ENCODE measurements at regions not wholly inside any gene's neighbourhood (a gene's known extent, or its start where the extent isn't known, plus 50 kb on each side); places are given as distances from the start of the nearest gene placed in this dataset.
A peak's percentile ranks its signal among the peaks of the same experiment; 100 is the strongest.
"Not testable (repeated sequence)": the region's sequence is repeated elsewhere in the genome, so short reads cannot be mapped to it uniquely, and the experiment has no call there.

- DNase-seq, result no peak
Observed at GRCh38 chr9:120338340-120338739, 241.6 kb downstream of the CDK5RAP2 start.

- no peak for DNase-seq
Observed at GRCh38 chr9:120337131-120337530, 242.8 kb downstream of the CDK5RAP2 start.

- DNase-seq, result no peak
Observed at GRCh38 chr9:120336753-120337090, 243.2 kb downstream of the CDK5RAP2 start.

GRCh38 chr9:120336021-120336752 lies 243.8 kb downstream of the CDK5RAP2 start:
- DNase-seq, result peak; percentile 29 to 68

GRCh38 chr9:120331913-120332312 lies 248.1 kb downstream of the CDK5RAP2 start:
- no peak for DNase-seq

- DNase-seq, result no peak
Observed at GRCh38 chr9:120330031-120330430, 249.9 kb downstream of the CDK5RAP2 start.

GRCh38 chr9:120327322-120327721 lies 252.6 kb downstream of the CDK5RAP2 start:
- no peak for DNase-seq

- DNase-seq, result no peak
Observed at GRCh38 chr9:120326049-120326693, 253.8 kb downstream of the CDK5RAP2 start.

GRCh38 chr9:120324996-120325642 lies 254.8 kb downstream of the CDK5RAP2 start:
- peak; percentile 35 to 58 for DNase-seq

- no peak for DNase-seq
Observed at GRCh38 chr9:120324461-120324860, 255.5 kb downstream of the CDK5RAP2 start.

- no peak for DNase-seq
Observed at GRCh38 chr9:120323125-120323524, 256.8 kb downstream of the CDK5RAP2 start.

- no peak for DNase-seq
Observed at GRCh38 chr9:120319452-120319851, 260.5 kb downstream of the CDK5RAP2 start.

GRCh38 chr9:120315154-120315553 lies 264.8 kb downstream of the CDK5RAP2 start:
- DNase-seq, result no peak

- DNase-seq, result no peak
Observed at GRCh38 chr9:120312031-120312430, 267.9 kb downstream of the CDK5RAP2 start.

- DNase-seq, result peak in 1 of 2 experiments; percentile 16
Observed at GRCh38 chr9:120310035-120310434, 269.9 kb downstream of the CDK5RAP2 start.

- DNase-seq, result peak; percentile 74 to 87
Observed at GRCh38 chr9:120308495-120308894, 271.5 kb downstream of the CDK5RAP2 start.

GRCh38 chr9:120307599-120307998 lies 272.4 kb downstream of the CDK5RAP2 start:
- DNase-seq, result no peak

GRCh38 chr9:120306561-120306960 lies 273.4 kb downstream of the CDK5RAP2 start:
- no peak for DNase-seq

- no peak for DNase-seq
Observed at GRCh38 chr9:120306088-120306487, 273.9 kb downstream of the CDK5RAP2 start.

GRCh38 chr9:120304896-120305295 lies 275.1 kb downstream of the CDK5RAP2 start:
- DNase-seq, result not testable (repeated sequence)

- no peak for DNase-seq
Observed at GRCh38 chr9:120303519-120303918, 276.4 kb downstream of the CDK5RAP2 start.

- DNase-seq, result peak in 1 of 2 experiments; percentile 13
Observed at GRCh38 chr9:120299785-120300184, 280.2 kb downstream of the CDK5RAP2 start.

- no peak for DNase-seq
Observed at GRCh38 chr9:120294003-120294402, 286.0 kb downstream of the CDK5RAP2 start.

- DNase-seq, result no peak
Observed at GRCh38 chr9:120292606-120293005, 287.4 kb downstream of the CDK5RAP2 start.

Data from NCI-H2081 (cell line).